ENCODE measurements at regions not wholly inside any gene's neighbourhood (a gene's known extent, or its start where the extent isn't known, plus 50 kb on each side); places are given as distances from the start of the nearest gene placed in this dataset.

GRCh38 chr5:164051745-164052144 is 546.3 kb downstream of the MAT2B start:
- no peak for DNase-seq

GRCh38 chr5:164052536-164053093 is 547.2 kb downstream of the MAT2B start:
- no peak for DNase-seq

GRCh38 chr5:164053123-164053522 is 547.7 kb downstream of the MAT2B start:
- DNase-seq, result no peak

GRCh38 chr5:164054461-164054860 is 549.0 kb downstream of the MAT2B start:
- no peak for DNase-seq

GRCh38 chr5:164057121-164057520 is 551.7 kb downstream of the MAT2B start:
- DNase-seq, result no peak

GRCh38 chr5:164058621-164059020 is 553.2 kb downstream of the MAT2B start:
- DNase-seq, result no peak

GRCh38 chr5:164059471-164059870 is 554.1 kb downstream of the MAT2B start:
- no peak for DNase-seq

- DNase-seq, result no peak
These were observed 555.5 kb downstream of the MAT2B start for GRCh38 chr5:164060786-164061355.

- DNase-seq, result no peak
These were observed 556.9 kb downstream of the MAT2B start for GRCh38 chr5:164062304-164062703.

GRCh38 chr5:164065266-164065665 is 559.8 kb downstream of the MAT2B start:
- DNase-seq, result no peak

GRCh38 chr5:164071671-164072070 is 566.3 kb downstream of the MAT2B start:
- no peak for DNase-seq

- DNase-seq, result no peak
These were observed 567.7 kb downstream of the MAT2B start for GRCh38 chr5:164073081-164073480.

GRCh38 chr5:164076556-164076955 is 571.1 kb downstream of the MAT2B start:
- DNase-seq, result no peak

- DNase-seq, result no peak
These were observed 584.9 kb downstream of the MAT2B start for GRCh38 chr5:164090358-164090757.

- DNase-seq, result no peak
These were observed 586.4 kb downstream of the MAT2B start for GRCh38 chr5:164091836-164092235.

GRCh38 chr5:164094291-164094690 is 588.9 kb downstream of the MAT2B start:
- no peak for DNase-seq

GRCh38 chr5:164097749-164098148 is 592.3 kb downstream of the MAT2B start:
- no peak for DNase-seq

- DNase-seq, result no peak
These were observed 593.1 kb downstream of the MAT2B start for GRCh38 chr5:164098531-164098930.

- no peak for DNase-seq
These were observed 593.6 kb downstream of the MAT2B start for GRCh38 chr5:164098979-164099378.

- no peak for DNase-seq
These were observed 610.0 kb downstream of the MAT2B start for GRCh38 chr5:164115420-164115819.

GRCh38 chr5:164119806-164120447 is 614.5 kb downstream of the MAT2B start:
- DNase-seq, result no peak

- no peak for DNase-seq
These were observed 622.1 kb downstream of the MAT2B start for GRCh38 chr5:164127527-164127926.

- no peak for DNase-seq
These were observed 626.9 kb downstream of the MAT2B start for GRCh38 chr5:164132358-164132757.

GRCh38 chr5:164137095-164137494 is 631.7 kb downstream of the MAT2B start:
- no peak for DNase-seq

GRCh38 chr5:164139423-164139822 is 634.0 kb downstream of the MAT2B start:
- DNase-seq, result no peak
